RWPE2 (cell line): ENCODE measurements at regions not wholly inside any gene's neighbourhood (a gene's known extent, or its start where the extent isn't known, plus 50 kb on each side); places are given as distances from the start of the nearest gene placed in this dataset.
"Not testable (repeated sequence)": the region's sequence is repeated elsewhere in the genome, so short reads cannot be mapped to it uniquely, and the experiment has no call there.

Experiments
- ATAC-seq: fragments of 200-7000 bp; cut with Tn5 transposase; 3 replicates; pipeline ENCODE4 v1.9.1; 2021; ENCODE audit warnings: low read depth
- DNase-seq: peaks from one replicate; pipeline ENCODE4 v3.0.0-alpha.2; 2020; ENCODE audit warnings: low spot score
- H3K27ac ChIP-seq: fragments of 450-650 bp; 2 replicates; pipeline ENCODE4 v1.5.1; 2017; ENCODE audit warnings: mild to moderate bottlenecking; ENCODE audit not compliant: poor library complexity, severe bottlenecking
- H3K27me3 ChIP-seq: fragments of 250-450 bp; sonication (Bioruptor Pico); 2 replicates; pipeline ENCODE4 v1.5.1; 2021; ENCODE audit warnings: mild to moderate bottlenecking, moderate library complexity; ENCODE audit not compliant: insufficient read depth, poor library complexity, severe bottlenecking
- H3K36me3 ChIP-seq: fragments of 250-450 bp; sonication (Bioruptor Pico); 2 replicates; pipeline ENCODE4 v1.5.1; 2020; ENCODE audit warnings: low read depth, mild to moderate bottlenecking, moderate library complexity
- H3K4me1 ChIP-seq: fragments of 250-450 bp; sonication (Bioruptor Pico); 2 replicates; pipeline ENCODE4 v1.5.1; 2021; ENCODE audit warnings: mild to moderate bottlenecking, moderate library complexity; ENCODE audit not compliant: insufficient read depth, poor library complexity, severe bottlenecking
- H3K4me3 ChIP-seq: fragments of 250-450 bp; sonication (Bioruptor Pico); 2 replicates; pipeline ENCODE4 v1.5.1; 2021; ENCODE audit warnings: mild to moderate bottlenecking, moderate library complexity; ENCODE audit not compliant: severe bottlenecking
- H3K9me3 ChIP-seq: fragments of 250-450 bp; sonication (Bioruptor Pico); 2 replicates; pipeline ENCODE4 v1.5.1; 2021; ENCODE audit warnings: mild to moderate bottlenecking, moderate library complexity; ENCODE audit not compliant: severe bottlenecking
- CTCF ChIP-seq: fragments of 450-650 bp; IDR thresholded peaks from one replicate; pipeline ENCODE4 v1.5.1; 2017; ENCODE audit warnings: mild to moderate bottlenecking, moderate library complexity; ENCODE audit not compliant: poor library complexity, severe bottlenecking

DNA sequence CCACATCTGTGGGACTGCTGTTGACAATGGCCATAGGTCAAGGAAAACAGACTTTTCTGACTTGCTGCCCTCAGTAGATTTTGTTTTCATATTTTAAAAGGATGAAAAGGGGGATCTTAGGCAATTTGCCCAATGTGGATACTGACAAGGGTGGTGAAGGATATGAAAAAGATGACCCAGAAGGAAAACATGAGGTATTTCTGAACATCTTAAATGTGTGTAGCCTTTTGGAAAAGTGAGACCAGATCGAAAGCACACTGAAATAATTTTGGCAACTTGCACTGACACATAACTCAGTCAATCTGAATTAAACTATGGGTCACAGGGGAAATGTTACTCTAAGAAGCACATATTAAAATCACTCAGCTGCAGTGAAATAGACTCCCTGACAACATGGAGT lies 1793.0 kb upstream of the ACO1 start:
- Histone ChIP-seq H3K27me3 (no peaks in the 10 kb centered on the region), H3K4me3 (no peak overlapping the region), H3K27ac (no peak overlapping the region), H3K4me1 (no peaks in the 10 kb centered on the region), H3K36me3 (no peaks in the 10 kb centered on the region), H3K9me3 (no peaks in the 10 kb centered on the region)
- ATAC-seq = no peak
- no peak for TF ChIP-seq CTCF
- DNase-seq = no peak

DNA sequence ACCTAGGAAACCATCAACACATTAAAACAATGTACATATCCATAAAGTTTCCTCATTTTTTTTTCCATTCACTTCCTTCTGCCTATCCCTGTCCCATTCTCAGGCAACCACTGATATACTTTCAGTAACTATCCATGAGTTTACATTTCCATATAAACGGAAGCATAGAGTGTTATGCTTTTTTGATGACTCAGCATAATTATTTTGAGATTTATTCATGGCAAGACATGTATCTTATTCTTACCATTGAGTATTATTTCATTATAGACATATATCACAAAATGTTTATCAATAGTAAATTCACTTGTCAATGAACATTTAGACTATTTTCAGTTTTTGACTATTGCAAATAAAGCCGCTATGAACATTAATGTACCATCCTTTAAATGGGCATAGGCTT lies 1786.8 kb upstream of the ACO1 start:
- H3K4me3 ChIP-seq = no peak overlapping the region
- ATAC-seq = no peak
- no peaks in the 10 kb centered on the region for H3K36me3 ChIP-seq
- H3K27ac ChIP-seq = no peak overlapping the region
- TF ChIP-seq CTCF = no peak
- no peaks in the 10 kb centered on the region for H3K4me1 ChIP-seq
- no peak for DNase-seq
- H3K9me3 ChIP-seq = no peaks in the 10 kb centered on the region
- no peaks in the 10 kb centered on the region for H3K27me3 ChIP-seq

DNA sequence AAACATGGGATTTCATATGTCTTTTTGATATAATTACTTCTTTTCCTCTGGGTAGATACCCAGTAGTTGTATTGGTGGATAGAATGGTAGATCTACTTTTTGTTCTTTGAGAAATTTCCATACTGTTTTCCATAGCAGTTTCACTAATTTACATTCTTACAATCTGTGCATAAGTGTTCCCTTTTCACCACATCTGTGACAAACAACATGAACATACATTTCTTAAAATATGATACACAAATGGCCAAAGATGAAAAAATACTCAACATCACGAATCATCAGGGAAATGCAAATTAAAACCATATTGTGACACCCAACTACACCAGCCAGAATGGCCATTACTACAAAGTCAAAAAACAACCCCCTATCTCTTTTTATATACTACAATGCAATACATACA lies 1778.5 kb upstream of the ACO1 start:
- H3K27me3 ChIP-seq = no peaks in the 10 kb centered on the region
- no peak overlapping the region for H3K27ac ChIP-seq
- DNase-seq (no peak), ATAC-seq (no peak)
- no peak for TF ChIP-seq CTCF
- no peak overlapping the region for H3K4me3 ChIP-seq
- H3K9me3 ChIP-seq = no peaks in the 10 kb centered on the region
- no peaks in the 10 kb centered on the region for H3K4me1 ChIP-seq
- no peaks in the 10 kb centered on the region for H3K36me3 ChIP-seq

DNA sequence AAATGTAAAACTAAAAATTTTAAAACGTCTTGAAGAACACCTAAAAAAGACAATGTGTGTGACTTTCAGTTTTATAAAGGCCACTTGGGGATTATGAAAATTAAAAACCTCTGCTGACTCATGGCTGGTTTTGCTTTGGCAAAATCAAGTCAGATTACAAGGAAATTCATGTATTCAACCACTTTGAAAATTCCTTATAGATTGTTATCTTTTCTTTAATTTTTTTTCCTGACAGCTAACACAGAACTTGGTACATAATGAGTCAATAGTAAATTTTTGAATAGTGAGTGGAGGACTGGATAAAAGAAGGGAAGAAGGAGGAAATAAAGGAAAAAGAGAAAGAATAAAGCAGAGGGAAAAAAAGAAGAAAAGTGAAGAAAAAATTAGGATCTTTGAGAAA lies 1774.7 kb upstream of the ACO1 start:
- ATAC-seq (no peak), DNase-seq (no peak)
- Histone ChIP-seq H3K27ac (no peak overlapping the region), H3K4me3 (no peak overlapping the region), H3K36me3 (no peaks in the 10 kb centered on the region), H3K27me3 (no peaks in the 10 kb centered on the region), H3K4me1 (no peaks in the 10 kb centered on the region), H3K9me3 (no peaks in the 10 kb centered on the region)
- no peak for TF ChIP-seq CTCF

GRCh38 chr9:30616782-30617181 lies 1767.7 kb upstream of the ACO1 start:
- not testable (repeated sequence) for ATAC-seq, H3K4me1 ChIP-seq, H3K27ac ChIP-seq

More at GRCh38 chr9:30616782-30617181, 1767.7 kb upstream of the ACO1 start:
- not testable (repeated sequence) for H3K9me3 ChIP-seq, H3K27me3 ChIP-seq, DNase-seq, H3K4me3 ChIP-seq, H3K36me3 ChIP-seq
